Thymus (tissue), 11 donors: ENCODE measurements at regions not wholly inside any gene's neighbourhood (a gene's known extent, or its start where the extent isn't known, plus 50 kb on each side); places are given as distances from the start of the nearest gene placed in this dataset.
"Not testable (repeated sequence)": the region's sequence is repeated elsewhere in the genome, so short reads cannot be mapped to it uniquely, and the experiment has no call there.

ENCODE experiments used
- DNase-seq, 9 donors: peaks; one replicate each; pipeline ENCODE4 v3.0.0-alpha.2; 2013; ENCODE audit warnings: low spot score in 9 of 9, low read depth in 6 of 9, missing footprints in 1 of 9
- H3K27ac ChIP-seq, 2 donors: one replicate each; pipeline ENCODE4 v1.5.1; 2013; ENCODE audit warnings: control low read depth in 1 of 2, low read depth in 1 of 2, low read length in 1 of 2, mild to moderate bottlenecking in 1 of 2, moderate library complexity in 1 of 2
- H3K27me3 ChIP-seq, 2 donors: one replicate each; pipeline ENCODE4 v1.5.1; 2013; ENCODE audit warnings: low read length in 1 of 2; ENCODE audit not compliant: control insufficient read depth in 2 of 2, insufficient read depth in 1 of 2
- H3K36me3 ChIP-seq, 2 donors: one replicate each; pipeline ENCODE4 v1.5.1; 2013; ENCODE audit warnings: low read length in 1 of 2, mild to moderate bottlenecking in 1 of 2, moderate library complexity in 1 of 2; ENCODE audit not compliant: control insufficient read depth in 2 of 2, insufficient read depth in 2 of 2
- H3K4me1 ChIP-seq, 2 donors: one replicate each; pipeline ENCODE4 v1.5.1; 2013; ENCODE audit warnings: low read length in 2 of 2; ENCODE audit not compliant: control insufficient read depth in 2 of 2, insufficient read depth in 2 of 2
- H3K4me3 ChIP-seq, 2 donors: one replicate each; pipeline ENCODE4 v1.5.1; 2013; ENCODE audit warnings: low read length in 2 of 2, control low read depth in 1 of 2, mild to moderate bottlenecking in 1 of 2
- H3K9me3 ChIP-seq, 2 donors: one replicate each; pipeline ENCODE4 v1.5.1; 2013; ENCODE audit warnings: low read length in 1 of 2, mild to moderate bottlenecking in 1 of 2; ENCODE audit not compliant: control insufficient read depth in 2 of 2, insufficient read depth in 1 of 2
- WGBS: extraction: QIAGEN DNeasy Blood & Tissue Kit; methylation state at CpG from one replicate; pipeline ENCODE4 v1.1.7; 2013; 5-methylcytosine and 5-hydroxymethylcytosine counted together
- donor health status: healthy.

- not testable (repeated sequence) for H3K4me1 ChIP-seq, H3K9me3 ChIP-seq, H3K27me3 ChIP-seq, H3K36me3 ChIP-seq, H3K27ac ChIP-seq, DNase-seq, H3K4me3 ChIP-seq
- WGBS = 59% methylated on average over 2 of the region's 12 CpGs
These were observed 140.2 kb downstream of the CCDC144A start for GRCh38 chr17:16830219-16830618.
